Endodermal cell (in vitro differentiated cells): ENCODE measurements at regions not wholly inside any gene's neighbourhood (a gene's known extent, or its start where the extent isn't known, plus 50 kb on each side); places are given as distances from the start of the nearest gene placed in this dataset.

Source experiments
- DNase-seq: peaks from one replicate; pipeline ENCODE4 v3.0.0-alpha.2; 2017
- H3K27ac ChIP-seq: 2 replicates; pipeline ENCODE4 v1.5.1; 2013; ENCODE audit warnings: mild to moderate bottlenecking, low read depth, low read length, moderate library complexity
- H3K27me3 ChIP-seq: 2 replicates; pipeline ENCODE4 v1.6.1; 2013; ENCODE audit warnings: mild to moderate bottlenecking, low read length, moderate library complexity; ENCODE audit not compliant: insufficient read depth, control insufficient read depth, poor library complexity, severe bottlenecking
- H3K36me3 ChIP-seq: 2 replicates; pipeline ENCODE4 v1.7.0; 2013; ENCODE audit warnings: mild to moderate bottlenecking, low read length, moderate library complexity; ENCODE audit not compliant: control insufficient read depth, insufficient read depth
- H3K4me1 ChIP-seq: one replicate; pipeline ENCODE4 v1.7.0; 2013; ENCODE audit warnings: low read length; ENCODE audit not compliant: control insufficient read depth, insufficient read depth
- H3K4me3 ChIP-seq: 2 replicates; pipeline ENCODE4 v1.5.1; 2013; ENCODE audit warnings: mild to moderate bottlenecking, low read length, moderate library complexity
- H3K9ac ChIP-seq: 2 replicates; pipeline ENCODE4 v1.6.1; 2013; ENCODE audit warnings: mild to moderate bottlenecking, low read length, moderate library complexity; ENCODE audit not compliant: poor library complexity, severe bottlenecking; ENCODE audit errors: extremely low read depth
- H3K9me3 ChIP-seq: 2 replicates; pipeline ENCODE4 v1.6.1; 2013; ENCODE audit warnings: mild to moderate bottlenecking, low read length, moderate library complexity; ENCODE audit not compliant: control insufficient read depth
- H3K27ac Mint-ChIP-seq: 2 replicates; pipeline ENCODE4 v1.8.0; 2020; ENCODE audit warnings: mixed read lengths
- H3K27me3 Mint-ChIP-seq: 2 replicates; pipeline ENCODE4 v1.8.0; 2021; ENCODE audit warnings: mild to moderate bottlenecking, mixed read lengths; ENCODE audit not compliant: insufficient read depth
- H3K36me3 Mint-ChIP-seq: 2 replicates; pipeline ENCODE4 v1.8.0; 2020; ENCODE audit warnings: low read depth, mixed read lengths
- H3K4me1 Mint-ChIP-seq: 2 replicates; pipeline ENCODE4 v1.8.0; 2020; ENCODE audit warnings: mixed read lengths
- H3K4me3 Mint-ChIP-seq: 2 replicates; pipeline ENCODE4 v1.8.0; 2020; ENCODE audit warnings: mild to moderate bottlenecking, moderate library complexity, mixed read lengths
- H3K9me3 Mint-ChIP-seq: 2 replicates; pipeline ENCODE4 v1.8.0; 2020; ENCODE audit warnings: mild to moderate bottlenecking, mixed read lengths
- CTCF ChIP-seq: fragments of 200-600 bp; sonication (generic); conservative IDR thresholded peaks from 2 replicates; pipeline ENCODE4 v1.5.0; 2021; ENCODE audit warnings: antibody characterized with exemption, mild to moderate bottlenecking
- WGBS, 2 experiments: methylation state at CpG; one replicate each; pipeline versions ENCODE4 v1.1.5 to v1.1.7; 2013; ENCODE audit warnings: missing lambda C conversion rate in 2 of 2, mixed read lengths in 1 of 2; ENCODE audit not compliant: insufficient coverage in 1 of 2, insufficient read length in 1 of 2; 5-methylcytosine and 5-hydroxymethylcytosine counted together

- H3K27me3 Mint-ChIP-seq = peaks cover 8% of the 10 kb centered on the region
- H3K4me1 Mint-ChIP-seq = peaks cover 16% of the 10 kb centered on the region
- H3K4me3 Mint-ChIP-seq = no peak overlapping the region
- Histone ChIP-seq H3K27ac (no peak overlapping the region), H3K27me3 (no peaks in the 10 kb centered on the region), H3K4me1 (no peaks in the 10 kb centered on the region), H3K36me3 (no peaks in the 10 kb centered on the region), H3K9ac (no peak overlapping the region), H3K4me3 (no peak overlapping the region), H3K9me3 (no peaks in the 10 kb centered on the region)
- H3K9me3 Mint-ChIP-seq = peaks cover 5% of the 10 kb centered on the region
- TF ChIP-seq CTCF = no peak
- H3K36me3 Mint-ChIP-seq = peaks cover 3% of the 10 kb centered on the region
- no peak overlapping the region for H3K27ac Mint-ChIP-seq
- no peak for DNase-seq
- 89 to 94% methylated on average over 6 of the region's 6 CpGs for WGBS, 2 experiments
Observed at GRCh38 chr10:47140761-47141348, 159.1 kb upstream of the GDF10 start.

GRCh38 chr10:47141349-47141748, 158.6 kb upstream of the GDF10 start:
- Histone ChIP-seq H3K4me1 (no peaks in the 10 kb centered on the region), H3K27ac (no peak overlapping the region), H3K4me3 (no peak overlapping the region), H3K9me3 (no peaks in the 10 kb centered on the region), H3K36me3 (no peaks in the 10 kb centered on the region), H3K27me3 (no peaks in the 10 kb centered on the region), H3K9ac (no peak overlapping the region)
- DNase-seq = no peak
- H3K36me3 Mint-ChIP-seq = peaks cover 3% of the 10 kb centered on the region
- no peak overlapping the region for H3K27ac Mint-ChIP-seq
- H3K4me1 Mint-ChIP-seq = peaks cover 16% of the 10 kb centered on the region
- 92 to 97% methylated on average over 5 of the region's 5 CpGs for WGBS, 2 experiments
- H3K27me3 Mint-ChIP-seq = peaks cover 8% of the 10 kb centered on the region
- H3K9me3 Mint-ChIP-seq = peaks cover 5% of the 10 kb centered on the region
- no peak overlapping the region for H3K4me3 Mint-ChIP-seq
- no peak for TF ChIP-seq CTCF

DNA sequence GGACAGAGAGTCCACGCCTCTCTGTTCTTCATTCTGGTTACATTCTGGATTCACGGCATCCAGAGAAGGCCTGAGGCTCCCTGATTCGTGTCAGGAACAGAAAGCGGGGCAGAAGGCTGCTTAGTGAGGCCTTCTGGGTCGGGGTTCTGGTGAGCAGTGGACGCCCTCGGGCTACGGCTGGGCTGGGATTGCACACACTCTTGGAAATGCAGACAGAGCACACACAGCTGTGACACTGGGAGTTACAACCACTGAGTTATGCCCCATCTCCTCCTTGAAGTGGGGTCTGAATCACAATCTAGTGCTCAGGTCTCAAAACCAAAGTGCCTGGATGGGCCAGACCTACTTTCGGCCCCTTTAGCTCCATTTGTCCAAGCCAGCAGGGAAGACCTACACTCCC, 156.9 kb upstream of the GDF10 start:
- Mint-ChIP-seq H3K4me3 (no peak overlapping the region), H3K36me3 (peaks cover 3% of the 10 kb centered on the region), H3K27me3 (no peaks in the 10 kb centered on the region), H3K4me1 (peaks cover 16% of the 10 kb centered on the region), H3K27ac (no peak overlapping the region), H3K9me3 (peaks cover 5% of the 10 kb centered on the region)
- Histone ChIP-seq H3K36me3 (no peaks in the 10 kb centered on the region), H3K9ac (no peak overlapping the region), H3K27me3 (no peaks in the 10 kb centered on the region), H3K27ac (no peak overlapping the region), H3K4me3 (no peak overlapping the region), H3K9me3 (no peaks in the 10 kb centered on the region), H3K4me1 (no peaks in the 10 kb centered on the region)
- DNase-seq = no peak
- 91 to 98% methylated on average over 8 to 9 of the region's 9 CpGs for WGBS, 2 experiments
- no peak for TF ChIP-seq CTCF
